CD4-positive, alpha-beta memory T cell (primary cell): ENCODE measurements at regions not wholly inside any gene's neighbourhood (a gene's known extent, or its start where the extent isn't known, plus 50 kb on each side); places are given as distances from the start of the nearest gene placed in this dataset.

Experiments used
- CTCF ChIA-PET: fragments of 350-600 bp; sonication (Branson Sonifier 250); formaldehyde crosslinking; loops from one replicate; lab custom pipeline; 2021; ENCODE audit warnings: inconsistent platforms; ENCODE audit not compliant: partially characterized antibody; lab: Charles Lee
- POLR2A ChIA-PET: fragments of 350-600 bp; sonication (Branson Sonifier 250); formaldehyde crosslinking; loops from one replicate; lab custom pipeline; 2021; ENCODE audit not compliant: partially characterized antibody; lab: Charles Lee
- DNase-seq, 5 donors: peaks; one replicate each; pipeline versions ENCODE4 v3.0.0 to v3.0.0-alpha.2; 2020 to 2022; ENCODE audit warnings: mixed read lengths in 1 of 5
- H3K27ac ChIP-seq: one replicate; pipeline ENCODE4 v1.7.0; 2013; ENCODE audit warnings: low read depth, low read length
- H3K27me3 ChIP-seq: 2 replicates; pipeline ENCODE4 v1.7.0; 2013; ENCODE audit warnings: mild to moderate bottlenecking, low read length, moderate library complexity; ENCODE audit not compliant: insufficient read depth
- H3K36me3 ChIP-seq: 2 replicates; pipeline ENCODE4 v1.7.0; 2013; ENCODE audit warnings: mild to moderate bottlenecking, low read length, moderate library complexity; ENCODE audit not compliant: insufficient read depth
- H3K4me1 ChIP-seq: 2 replicates; pipeline ENCODE4 v1.7.0; 2013; ENCODE audit warnings: mild to moderate bottlenecking, low read length, moderate library complexity; ENCODE audit not compliant: insufficient read depth
- H3K4me3 ChIP-seq, 2 donors: one replicate each; pipeline ENCODE4 v1.7.0; 2013; ENCODE audit warnings: low read length in 2 of 2, mild to moderate bottlenecking in 1 of 2
- H3K9me3 ChIP-seq, 2 donors: one replicate each; pipeline ENCODE4 v1.7.0; 2013; ENCODE audit warnings: low read length in 2 of 2, control low read depth in 1 of 2; ENCODE audit not compliant: control insufficient read depth in 1 of 2
- H3K27ac Mint-ChIP-seq, 7 donors: one replicate each; pipeline ENCODE4 v1.8.0; 2020 to 2021; ENCODE audit warnings: mixed read lengths in 7 of 7, mild to moderate bottlenecking in 6 of 7, inconsistent platforms in 3 of 7, moderate library complexity in 3 of 7
- H3K27me3 Mint-ChIP-seq, 2 donors: one replicate each; pipeline ENCODE4 v1.8.0; 2020 to 2021; ENCODE audit warnings: mixed read lengths in 2 of 2
- H3K36me3 Mint-ChIP-seq, 2 donors: one replicate each; pipeline ENCODE4 v1.8.0; 2020 to 2021; ENCODE audit warnings: mixed read lengths in 2 of 2, inconsistent platforms in 1 of 2, mild to moderate bottlenecking in 1 of 2
- H3K4me1 Mint-ChIP-seq, 4 donors: one replicate each; pipeline ENCODE4 v1.8.0; 2020 to 2021; ENCODE audit warnings: mixed read lengths in 4 of 4, mild to moderate bottlenecking in 1 of 4
- H3K4me3 Mint-ChIP-seq, 8 donors: one replicate each; pipeline ENCODE4 v1.8.0; 2020 to 2021; ENCODE audit warnings: mixed read lengths in 8 of 8, mild to moderate bottlenecking in 7 of 8, moderate library complexity in 6 of 8, inconsistent platforms in 3 of 8
- H3K9me3 Mint-ChIP-seq, 8 donors: one replicate each; pipeline ENCODE4 v1.8.0; 2020 to 2021; ENCODE audit warnings: mixed read lengths in 8 of 8, mild to moderate bottlenecking in 5 of 8, inconsistent platforms in 3 of 8, moderate library complexity in 1 of 8
- intact Hi-C: fragments of 100-400 bp; cut with micrococcal nuclease; formaldehyde crosslinking; loops from one replicate; pipeline ENCODE4 v1.15.1; 2023

GRCh38 chr9:80691229-80691628 lies 998.1 kb downstream of the TLE1 start:
- Histone ChIP-seq H3K36me3 (no peaks in the 10 kb centered on the region), H3K4me1 (no peaks in the 10 kb centered on the region), H3K9me3 (peaks cover 0 to 4% of the 10 kb centered on the region in 2 donors), H3K27ac (no peak overlapping the region), H3K4me3 (no peak overlapping the region), H3K27me3 (no peaks in the 10 kb centered on the region)
- ChIA-PET POLR2A (no interaction called here), CTCF (no interaction called here)
- no peak for DNase-seq
- no peaks in the 10 kb centered on the region for H3K4me1 Mint-ChIP-seq
- H3K4me3 Mint-ChIP-seq = no peak overlapping the region
- intact Hi-C loops = no loop called here
- H3K9me3 Mint-ChIP-seq = peaks cover 3 to 27% (median 10%) of the 10 kb centered on the region in 8 donors
- H3K27ac Mint-ChIP-seq = no peak overlapping the region
- H3K36me3 Mint-ChIP-seq = no peaks in the 10 kb centered on the region
- H3K27me3 Mint-ChIP-seq = no peaks in the 10 kb centered on the region

GRCh38 chr9:80690349-80690939 lies 998.9 kb downstream of the TLE1 start:
- DNase-seq = no peak
- H3K4me1 Mint-ChIP-seq = no peaks in the 10 kb centered on the region
- no peak overlapping the region for H3K4me3 ChIP-seq
- no peak overlapping the region for H3K4me3 Mint-ChIP-seq
- no peaks in the 10 kb centered on the region for H3K27me3 Mint-ChIP-seq
- H3K4me1 ChIP-seq = no peaks in the 10 kb centered on the region
- intact Hi-C loops = no loop called here
- ChIA-PET POLR2A (no interaction called here), CTCF (no interaction called here)
- H3K27me3 ChIP-seq = no peaks in the 10 kb centered on the region
- no peaks in the 10 kb centered on the region for H3K36me3 ChIP-seq
- no peak overlapping the region for H3K27ac Mint-ChIP-seq
- H3K9me3 ChIP-seq = peaks cover 0 to 4% of the 10 kb centered on the region in 2 donors
- H3K9me3 Mint-ChIP-seq = peaks cover 2 to 27% (median 10%) of the 10 kb centered on the region in 8 donors
- no peaks in the 10 kb centered on the region for H3K36me3 Mint-ChIP-seq
- no peak overlapping the region for H3K27ac ChIP-seq

GRCh38 chr9:80679916-80680315 lies 1009.4 kb downstream of the TLE1 start:
- Mint-ChIP-seq H3K4me3 (no peak overlapping the region), H3K27ac (no peak overlapping the region), H3K9me3 (peaks cover 0 to 10% (median under 1%) of the 10 kb centered on the region in 8 donors), H3K36me3 (no peaks in the 10 kb centered on the region), H3K4me1 (no peaks in the 10 kb centered on the region), H3K27me3 (no peaks in the 10 kb centered on the region)
- ChIA-PET POLR2A (no interaction called here), CTCF (no interaction called here)
- no peaks in the 10 kb centered on the region for H3K9me3 ChIP-seq
- intact Hi-C loops = no loop called here
- H3K4me3 ChIP-seq = no peak overlapping the region
- no peak overlapping the region for H3K27ac ChIP-seq
- H3K36me3 ChIP-seq = no peaks in the 10 kb centered on the region
- DNase-seq = no peak
- no peaks in the 10 kb centered on the region for H3K27me3 ChIP-seq
- H3K4me1 ChIP-seq = no peaks in the 10 kb centered on the region

- ChIA-PET POLR2A (no interaction called here), CTCF (no interaction called here)
- no peak overlapping the region for H3K27ac ChIP-seq
- no peaks in the 10 kb centered on the region for H3K27me3 ChIP-seq
- H3K36me3 ChIP-seq = no peaks in the 10 kb centered on the region
- no peak for DNase-seq
- no peak overlapping the region for H3K4me3 ChIP-seq
- peaks cover 0 to 5% (median 3%) of the 10 kb centered on the region in 8 donors for H3K9me3 Mint-ChIP-seq
- H3K36me3 Mint-ChIP-seq = no peaks in the 10 kb centered on the region
- H3K9me3 ChIP-seq = no peaks in the 10 kb centered on the region
- H3K4me1 ChIP-seq = no peaks in the 10 kb centered on the region
- intact Hi-C loops = no loop called here
- H3K27me3 Mint-ChIP-seq = no peaks in the 10 kb centered on the region
- H3K27ac Mint-ChIP-seq = no peak overlapping the region
- no peak overlapping the region for H3K4me3 Mint-ChIP-seq
- no peaks in the 10 kb centered on the region for H3K4me1 Mint-ChIP-seq
Observed at GRCh38 chr9:80678906-80679305, 1010.4 kb downstream of the TLE1 start.

- CTCF ChIA-PET = no interaction called here
- Mint-ChIP-seq H3K4me1 (no peaks in the 10 kb centered on the region), H3K27me3 (no peaks in the 10 kb centered on the region), H3K4me3 (no peak overlapping the region), H3K27ac (no peak overlapping the region), H3K9me3 (peaks cover 2 to 15% (median 7%) of the 10 kb centered on the region in 8 donors), H3K36me3 (no peaks in the 10 kb centered on the region)
- POLR2A ChIA-PET = no interaction called here
- intact Hi-C loops = no loop called here
- H3K4me1 ChIP-seq = no peaks in the 10 kb centered on the region
- no peak overlapping the region for H3K27ac ChIP-seq
- no peak for DNase-seq
- no peaks in the 10 kb centered on the region for H3K27me3 ChIP-seq
- H3K9me3 ChIP-seq = no peaks in the 10 kb centered on the region
- no peak overlapping the region for H3K4me3 ChIP-seq
- H3K36me3 ChIP-seq = no peaks in the 10 kb centered on the region
Observed at GRCh38 chr9:80673496-80673895, 1015.9 kb downstream of the TLE1 start.

GRCh38 chr9:80665479-80665878 lies 1023.9 kb downstream of the TLE1 start:
- Histone ChIP-seq H3K9me3 (no peaks in the 10 kb centered on the region), H3K4me1 (no peaks in the 10 kb centered on the region), H3K36me3 (no peaks in the 10 kb centered on the region), H3K4me3 (no peak overlapping the region), H3K27me3 (no peaks in the 10 kb centered on the region), H3K27ac (no peak overlapping the region)
- Mint-ChIP-seq H3K9me3 (peaks cover 5 to 30% (median 11%) of the 10 kb centered on the region in 8 donors), H3K4me3 (no peak overlapping the region), H3K27ac (no peak overlapping the region), H3K4me1 (no peaks in the 10 kb centered on the region), H3K27me3 (no peaks in the 10 kb centered on the region), H3K36me3 (no peaks in the 10 kb centered on the region)
- intact Hi-C loops = no loop called here
- DNase-seq = no peak
- ChIA-PET POLR2A (no interaction called here), CTCF (no interaction called here)

- H3K4me3 Mint-ChIP-seq = no peak overlapping the region
- no peaks in the 10 kb centered on the region for H3K27me3 ChIP-seq
- ChIA-PET POLR2A (no interaction called here), CTCF (no interaction called here)
- no peak for DNase-seq
- intact Hi-C loops = no loop called here
- H3K27me3 Mint-ChIP-seq = no peaks in the 10 kb centered on the region
- H3K36me3 ChIP-seq = no peaks in the 10 kb centered on the region
- H3K9me3 Mint-ChIP-seq = peaks cover 5 to 30% (median 10%) of the 10 kb centered on the region in 8 donors
- H3K4me1 Mint-ChIP-seq = no peaks in the 10 kb centered on the region
- no peaks in the 10 kb centered on the region for H3K36me3 Mint-ChIP-seq
- no peaks in the 10 kb centered on the region for H3K9me3 ChIP-seq
- H3K27ac ChIP-seq = no peak overlapping the region
- no peaks in the 10 kb centered on the region for H3K4me1 ChIP-seq
- H3K27ac Mint-ChIP-seq = no peak overlapping the region
- no peak overlapping the region for H3K4me3 ChIP-seq
Observed at GRCh38 chr9:80664327-80665210, 1024.8 kb downstream of the TLE1 start.
